ENCODE measurements at regions not wholly inside any gene's neighbourhood (a gene's known extent, or its start where the extent isn't known, plus 50 kb on each side); places are given as distances from the start of the nearest gene placed in this dataset.

GRCh38 chr6:4577406-4577805 lies 198.8 kb upstream of the CDYL start:
- POLR2A ChIA-PET = no interaction called here
- TF ChIP-seq CTCF (IDR thresholded peaks at IDR 0.05; ENCODE audit: control extremely low read depth, extremely low read depth, low read depth, missing control alignments) = no peak
- CTCF ChIA-PET = no interaction called here
- DNase-seq (ENCODE audit: extremely low spot score) = no peak

- ChIA-PET POLR2A (no interaction called here), CTCF (no interaction called here)
- DNase-seq (ENCODE audit: extremely low spot score) = no peak
- no peak for TF ChIP-seq CTCF (IDR thresholded peaks at IDR 0.05; ENCODE audit: control extremely low read depth, extremely low read depth, low read depth, missing control alignments)
Observed at GRCh38 chr6:4575714-4576113, 200.5 kb upstream of the CDYL start.

GRCh38 chr6:4574007-4574406 lies 202.2 kb upstream of the CDYL start:
- no peak for DNase-seq (ENCODE audit: extremely low spot score)
- POLR2A ChIA-PET = no interaction called here
- TF ChIP-seq CTCF (IDR thresholded peaks at IDR 0.05; ENCODE audit: control extremely low read depth, extremely low read depth, low read depth, missing control alignments) = no peak
- CTCF ChIA-PET = no interaction called here

- no peak for TF ChIP-seq CTCF (IDR thresholded peaks at IDR 0.05; ENCODE audit: control extremely low read depth, extremely low read depth, low read depth, missing control alignments)
- ChIA-PET POLR2A (no interaction called here), CTCF (no interaction called here)
- no peak for DNase-seq (ENCODE audit: extremely low spot score)
Observed at GRCh38 chr6:4571011-4571410, 205.2 kb upstream of the CDYL start.

GRCh38 chr6:4568138-4568537 lies 208.1 kb upstream of the CDYL start:
- CTCF ChIA-PET = no interaction called here
- no peak for TF ChIP-seq CTCF (IDR thresholded peaks at IDR 0.05; ENCODE audit: control extremely low read depth, extremely low read depth, low read depth, missing control alignments)
- DNase-seq (ENCODE audit: extremely low spot score) = no peak
- POLR2A ChIA-PET = no interaction called here

GRCh38 chr6:4567141-4567540 lies 209.1 kb upstream of the CDYL start:
- DNase-seq (ENCODE audit: extremely low spot score) = no peak
- TF ChIP-seq CTCF (IDR thresholded peaks at IDR 0.05; ENCODE audit: control extremely low read depth, extremely low read depth, low read depth, missing control alignments) = no peak
- CTCF ChIA-PET = no interaction called here
- POLR2A ChIA-PET = no interaction called here

Measured in GM10248 (cell line).